Body of pancreas (tissue), 4 donors: ENCODE measurements at regions not wholly inside any gene's neighbourhood (a gene's known extent, or its start where the extent isn't known, plus 50 kb on each side); places are given as distances from the start of the nearest gene placed in this dataset.

Experiments used
- CTCF ChIP-seq, 7 experiments: fragments of 450-650 bp in 4 of 7; fragments of 200-600 bp in 3 of 7; sonication (generic) in 3 of 7; IDR thresholded peaks; one replicate each; pipeline ENCODE4 v1.5.1; 2016 to 2019; ENCODE audit warnings: antibody characterized with exemption in 7 of 7
- POLR2A ChIP-seq, 3 donors: fragments of 450-650 bp; IDR thresholded peaks; one replicate each; pipeline ENCODE4 v1.6.1; 2016; ENCODE audit warnings: antibody characterized with exemption in 3 of 3, mild to moderate bottlenecking in 2 of 3

GRCh38 chr22:49393526-49393925, 434.1 kb downstream of the BRD1 start:
- no peak for TF ChIP-seq CTCF (IDR thresholded peaks at IDR 0.05)
- TF ChIP-seq POLR2A (IDR thresholded peaks at IDR 0.05): no peak
